ENCODE measurements at regions not wholly inside any gene's neighbourhood (a gene's known extent, or its start where the extent isn't known, plus 50 kb on each side); places are given as distances from the start of the nearest gene placed in this dataset.

- H3K27ac Mint-ChIP-seq = no peak overlapping the region
- H3K4me1 Mint-ChIP-seq = no peaks in the 10 kb centered on the region
- ATAC-seq (ENCODE audit: low read depth) (no peak), DNase-seq (no peak)
- H3K9me3 Mint-ChIP-seq = no peaks in the 10 kb centered on the region
- CTCF ChIA-PET = no interaction called here
- TF ChIP-seq CTCF (IDR thresholded peaks at IDR 0.05) = no peak
- intact Hi-C loops (cut with micrococcal nuclease) = no loop called here
- no peaks in the 10 kb centered on the region for H3K36me3 Mint-ChIP-seq (ENCODE audit: low read depth)
- H3K4me3 Mint-ChIP-seq = no peak overlapping the region
- peaks cover 24% of the 10 kb centered on the region for H3K27me3 Mint-ChIP-seq
- POLR2A ChIA-PET = no interaction called here
These were observed 180.4 kb downstream of the CYRIA start for GRCh38 chr2:16485251-16485650.

- CTCF ChIA-PET = no interaction called here
- Mint-ChIP-seq H3K4me1 (no peaks in the 10 kb centered on the region), H3K9me3 (no peaks in the 10 kb centered on the region), H3K27ac (no peak overlapping the region), H3K36me3 (ENCODE audit: low read depth) (no peaks in the 10 kb centered on the region), H3K27me3 (peaks cover 14% of the 10 kb centered on the region), H3K4me3 (no peak overlapping the region)
- POLR2A ChIA-PET = no interaction called here
- no peak for TF ChIP-seq CTCF (IDR thresholded peaks at IDR 0.05)
- ATAC-seq (ENCODE audit: low read depth) (no peak), DNase-seq (no peak)
- intact Hi-C loops (cut with micrococcal nuclease) = no loop called here
These were observed 183.2 kb downstream of the CYRIA start for GRCh38 chr2:16482460-16482859.

- intact Hi-C loops (cut with micrococcal nuclease) = no loop called here
- no peak for DNase-seq
- ChIA-PET POLR2A (no interaction called here), CTCF (no interaction called here)
- H3K4me1 Mint-ChIP-seq = no peaks in the 10 kb centered on the region
- H3K4me3 Mint-ChIP-seq = no peak overlapping the region
- no peak for ATAC-seq (ENCODE audit: low read depth)
- no peaks in the 10 kb centered on the region for H3K36me3 Mint-ChIP-seq (ENCODE audit: low read depth)
- H3K27me3 Mint-ChIP-seq = peaks cover 14% of the 10 kb centered on the region
- TF ChIP-seq CTCF (IDR thresholded peaks at IDR 0.05) = no peak
- no peak overlapping the region for H3K27ac Mint-ChIP-seq
- no peaks in the 10 kb centered on the region for H3K9me3 Mint-ChIP-seq
These were observed 184.3 kb downstream of the CYRIA start for GRCh38 chr2:16481351-16481750.

- intact Hi-C loops (cut with micrococcal nuclease) = no loop called here
- Mint-ChIP-seq H3K36me3 (ENCODE audit: low read depth) (no peaks in the 10 kb centered on the region), H3K9me3 (no peaks in the 10 kb centered on the region), H3K4me3 (no peak overlapping the region), H3K27me3 (peaks cover 14% of the 10 kb centered on the region), H3K4me1 (no peaks in the 10 kb centered on the region), H3K27ac (no peak overlapping the region)
- no peak for TF ChIP-seq CTCF (IDR thresholded peaks at IDR 0.05)
- DNase-seq (no peak), ATAC-seq (ENCODE audit: low read depth) (no peak)
- POLR2A ChIA-PET = no interaction called here
- CTCF ChIA-PET = no interaction called here
These were observed 185.9 kb downstream of the CYRIA start for GRCh38 chr2:16479721-16480120.

- ChIA-PET CTCF (no interaction called here), POLR2A (no interaction called here)
- Mint-ChIP-seq H3K27ac (no peak overlapping the region), H3K9me3 (no peaks in the 10 kb centered on the region), H3K36me3 (ENCODE audit: low read depth) (no peaks in the 10 kb centered on the region), H3K27me3 (peaks cover 14% of the 10 kb centered on the region), H3K4me1 (no peaks in the 10 kb centered on the region), H3K4me3 (no peak overlapping the region)
- intact Hi-C loops (cut with micrococcal nuclease) = no loop called here
- TF ChIP-seq CTCF (IDR thresholded peaks at IDR 0.05) = no peak
- ATAC-seq (ENCODE audit: low read depth) (no peak), DNase-seq (no peak)
These were observed 187.0 kb downstream of the CYRIA start for GRCh38 chr2:16478434-16479210.

All from activated B cell treated with CpG ODN at 0.5 μM for 24 hours (primary cell).